Ovary (tissue), 3 donors: ENCODE measurements at regions not wholly inside any gene's neighbourhood (a gene's known extent, or its start where the extent isn't known, plus 50 kb on each side); places are given as distances from the start of the nearest gene placed in this dataset.

ENCODE experiments used
- CTCF ChIP-seq, 3 donors: fragments of 450-650 bp in 2 of 3; fragments of 200-600 bp in 1 of 3; IDR thresholded peaks; one replicate each; pipeline versions ENCODE4 v1.5.1 to v1.8.0; 2016 to 2022; ENCODE audit warnings: antibody characterized with exemption in 3 of 3, mild to moderate bottlenecking in 1 of 3
- POLR2A ChIP-seq: fragments of 450-650 bp; IDR thresholded peaks from one replicate; pipeline ENCODE4 v1.6.1; 2017; ENCODE audit warnings: antibody characterized with exemption, mild to moderate bottlenecking, moderate library complexity
- donor health status: DM: no; HTN: no; CAD: no.

DNA sequence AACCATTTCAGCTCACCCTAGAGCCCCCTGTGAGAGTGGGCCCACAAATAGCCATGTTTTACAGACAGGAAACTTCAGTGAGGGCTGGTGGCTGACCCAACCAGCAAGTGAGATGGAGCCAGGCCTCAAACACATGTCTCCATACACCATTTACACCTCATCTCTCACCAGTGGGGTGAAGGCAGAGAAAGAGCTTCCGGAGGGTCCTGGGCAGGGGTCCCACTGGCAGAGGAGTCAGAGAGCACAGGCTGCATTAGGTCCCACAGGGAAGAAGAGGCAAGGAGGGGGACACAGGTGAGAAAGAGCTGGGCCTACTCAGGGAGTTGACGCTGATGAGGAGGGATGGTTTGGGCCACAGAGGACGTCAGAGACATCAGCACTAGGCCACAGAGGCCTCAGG lies 172.6 kb downstream of the VEGFA start:
- TF ChIP-seq CTCF (IDR thresholded peaks at IDR 0.05) (no peak), POLR2A (no peak)
